ENCODE measurements at regions not wholly inside any gene's neighbourhood (a gene's known extent, or its start where the extent isn't known, plus 50 kb on each side); places are given as distances from the start of the nearest gene placed in this dataset.
"Not testable (repeated sequence)": the region's sequence is repeated elsewhere in the genome, so short reads cannot be mapped to it uniquely, and the experiment has no call there.

GRCh38 chrX:138995458-138995857 is 283.9 kb upstream of the FGF13 start:
- no peak overlapping the region for H4K8ac ChIP-seq (ENCODE audit: low read length)
- H3K4ac ChIP-seq (ENCODE audit: low read depth in 1 of 2, low read length in 2 of 2), result no peak overlapping the region
- no peak overlapping the region for H2AK5ac ChIP-seq (ENCODE audit: low read length, severe bottlenecking)
- no peak overlapping the region for H3K4me2 ChIP-seq (ENCODE audit: low read length, poor library complexity, severe bottlenecking)
- no peaks in the 10 kb centered on the region for H3K27me3 ChIP-seq (ENCODE audit: control insufficient read depth in 1 of 2, insufficient read depth in 1 of 2, low read length in 2 of 2)
- H3K27ac ChIP-seq (ENCODE audit: low read length, poor library complexity, severe bottlenecking), result no peak overlapping the region
- H3K4me1 ChIP-seq (ENCODE audit: control insufficient read depth, insufficient read depth, low read depth, low read length), result no peaks in the 10 kb centered on the region
- H2BK120ac ChIP-seq (ENCODE audit: low read depth, low read length), result no peak overlapping the region
- no peak overlapping the region for H3K9ac ChIP-seq (ENCODE audit: low read length)
- H2BK5ac ChIP-seq (ENCODE audit: low read depth, low read length, poor library complexity, severe bottlenecking), result no peak overlapping the region
- no peak overlapping the region for H3K18ac ChIP-seq (ENCODE audit: low read depth in 1 of 2, low read length in 2 of 2)
- DNase-seq, result no peak
- H3K4me3 ChIP-seq (ENCODE audit: insufficient read depth in 1 of 2, low read depth in 1 of 2, low read length in 2 of 2), result no peak overlapping the region
- H2BK15ac ChIP-seq (ENCODE audit: low read depth, poor library complexity, severe bottlenecking), result no peak overlapping the region
- H3K23ac ChIP-seq (ENCODE audit: low read length in 2 of 2), result no peak overlapping the region
- H3K79me1 ChIP-seq (replicated peaks; ENCODE audit: low read length, poor library complexity, severe bottlenecking), result no peaks in the 10 kb centered on the region
- WGBS, result no CpG with 5 or more reads among the region's 2 CpGs
- H3K9me3 ChIP-seq (ENCODE audit: control insufficient read depth, low read length), result peaks cover 20% of the 10 kb centered on the region
- H3K14ac ChIP-seq (ENCODE audit: low read length in 2 of 2), result no peak overlapping the region
- H2BK12ac ChIP-seq (ENCODE audit: low read length in 2 of 2), result no peak overlapping the region
- H4K91ac ChIP-seq (ENCODE audit: low read length), result no peak overlapping the region
- no peaks in the 10 kb centered on the region for H3K36me3 ChIP-seq (ENCODE audit: control insufficient read depth in 1 of 2, insufficient read depth in 2 of 2, low read depth in 1 of 2, low read length in 2 of 2)
- H2AFZ ChIP-seq (ENCODE audit: low read depth, low read length), result no peak overlapping the region

- DNase-seq; H4K8ac ChIP-seq (ENCODE audit: low read length); H2BK12ac ChIP-seq (ENCODE audit: low read length in 2 of 2); H3K4me1 ChIP-seq (ENCODE audit: control insufficient read depth, insufficient read depth, low read depth, low read length); H3K27me3 ChIP-seq (ENCODE audit: control insufficient read depth in 1 of 2, insufficient read depth in 1 of 2, low read length in 2 of 2); H3K27ac ChIP-seq (ENCODE audit: low read length, poor library complexity, severe bottlenecking); H4K91ac ChIP-seq (ENCODE audit: low read length); H3K4ac ChIP-seq (ENCODE audit: low read depth in 1 of 2, low read length in 2 of 2); H3K4me2 ChIP-seq (ENCODE audit: low read length, poor library complexity, severe bottlenecking); H3K36me3 ChIP-seq (ENCODE audit: control insufficient read depth in 1 of 2, insufficient read depth in 2 of 2, low read depth in 1 of 2, low read length in 2 of 2); H3K79me1 ChIP-seq (replicated peaks; ENCODE audit: low read length, poor library complexity, severe bottlenecking); H3K14ac ChIP-seq (ENCODE audit: low read length in 2 of 2); H3K4me3 ChIP-seq (ENCODE audit: insufficient read depth in 1 of 2, low read depth in 1 of 2, low read length in 2 of 2); H2BK15ac ChIP-seq (ENCODE audit: low read depth, poor library complexity, severe bottlenecking); H2AFZ ChIP-seq (ENCODE audit: low read depth, low read length); H3K18ac ChIP-seq (ENCODE audit: low read depth in 1 of 2, low read length in 2 of 2); H2BK120ac ChIP-seq (ENCODE audit: low read depth, low read length); H3K23ac ChIP-seq (ENCODE audit: low read length in 2 of 2); H2BK5ac ChIP-seq (ENCODE audit: low read depth, low read length, poor library complexity, severe bottlenecking); H3K9ac ChIP-seq (ENCODE audit: low read length); H2AK5ac ChIP-seq (ENCODE audit: low read length, severe bottlenecking): not testable (repeated sequence)
- peaks cover 20% of the 10 kb centered on the region for H3K9me3 ChIP-seq (ENCODE audit: control insufficient read depth, low read length)
- WGBS, result 63% methylated on average over 6 of the region's 8 CpGs
Observed at GRCh38 chrX:138990425-138990824, 278.9 kb upstream of the FGF13 start.

- 100% methylated on average over 1 of the region's 1 CpG for WGBS
- H2BK5ac ChIP-seq (ENCODE audit: low read depth, low read length, poor library complexity, severe bottlenecking), result no peak overlapping the region
- no peaks in the 10 kb centered on the region for H3K79me1 ChIP-seq (replicated peaks; ENCODE audit: low read length, poor library complexity, severe bottlenecking)
- no peak overlapping the region for H3K14ac ChIP-seq (ENCODE audit: low read length in 2 of 2)
- H4K8ac ChIP-seq (ENCODE audit: low read length), result no peak overlapping the region
- H4K91ac ChIP-seq (ENCODE audit: low read length), result no peak overlapping the region
- no peaks in the 10 kb centered on the region for H3K27me3 ChIP-seq (ENCODE audit: control insufficient read depth in 1 of 2, insufficient read depth in 1 of 2, low read length in 2 of 2)
- no peak overlapping the region for H3K4me3 ChIP-seq (ENCODE audit: insufficient read depth in 1 of 2, low read depth in 1 of 2, low read length in 2 of 2)
- no peak overlapping the region for H3K18ac ChIP-seq (ENCODE audit: low read depth in 1 of 2, low read length in 2 of 2)
- H2BK120ac ChIP-seq (ENCODE audit: low read depth, low read length), result no peak overlapping the region
- H3K4me2 ChIP-seq (ENCODE audit: low read length, poor library complexity, severe bottlenecking), result no peak overlapping the region
- H3K9ac ChIP-seq (ENCODE audit: low read length), result no peak overlapping the region
- no peak overlapping the region for H2AK5ac ChIP-seq (ENCODE audit: low read length, severe bottlenecking)
- no peak for DNase-seq
- no peak overlapping the region for H2BK12ac ChIP-seq (ENCODE audit: low read length in 2 of 2)
- H3K4me1 ChIP-seq (ENCODE audit: control insufficient read depth, insufficient read depth, low read depth, low read length), result no peaks in the 10 kb centered on the region
- H3K23ac ChIP-seq (ENCODE audit: low read length in 2 of 2), result no peak overlapping the region
- H2BK15ac ChIP-seq (ENCODE audit: low read depth, poor library complexity, severe bottlenecking), result no peak overlapping the region
- peaks cover 4% of the 10 kb centered on the region for H3K9me3 ChIP-seq (ENCODE audit: control insufficient read depth, low read length)
- no peak overlapping the region for H3K27ac ChIP-seq (ENCODE audit: low read length, poor library complexity, severe bottlenecking)
- H3K36me3 ChIP-seq (ENCODE audit: control insufficient read depth in 1 of 2, insufficient read depth in 2 of 2, low read depth in 1 of 2, low read length in 2 of 2), result no peaks in the 10 kb centered on the region
- no peak overlapping the region for H3K4ac ChIP-seq (ENCODE audit: low read depth in 1 of 2, low read length in 2 of 2)
- H2AFZ ChIP-seq (ENCODE audit: low read depth, low read length), result no peak overlapping the region
Observed at GRCh38 chrX:138986866-138987265, 275.3 kb upstream of the FGF13 start.

- H3K4me2 ChIP-seq (ENCODE audit: low read length, poor library complexity, severe bottlenecking), result no peak overlapping the region
- H3K27ac ChIP-seq (ENCODE audit: low read length, poor library complexity, severe bottlenecking), result no peak overlapping the region
- H2AK5ac ChIP-seq (ENCODE audit: low read length, severe bottlenecking), result no peak overlapping the region
- WGBS, result 33% methylated on average over 1 of the region's 3 CpGs
- H3K79me1 ChIP-seq (replicated peaks; ENCODE audit: low read length, poor library complexity, severe bottlenecking), result no peaks in the 10 kb centered on the region
- no peak overlapping the region for H4K8ac ChIP-seq (ENCODE audit: low read length)
- DNase-seq, result no peak
- no peak overlapping the region for H3K18ac ChIP-seq (ENCODE audit: low read depth in 1 of 2, low read length in 2 of 2)
- no peaks in the 10 kb centered on the region for H3K36me3 ChIP-seq (ENCODE audit: control insufficient read depth in 1 of 2, insufficient read depth in 2 of 2, low read depth in 1 of 2, low read length in 2 of 2)
- H3K9ac ChIP-seq (ENCODE audit: low read length), result no peak overlapping the region
- no peak overlapping the region for H3K14ac ChIP-seq (ENCODE audit: low read length in 2 of 2)
- no peak overlapping the region for H2BK120ac ChIP-seq (ENCODE audit: low read depth, low read length)
- H2BK12ac ChIP-seq (ENCODE audit: low read length in 2 of 2), result no peak overlapping the region
- no peak overlapping the region for H2BK15ac ChIP-seq (ENCODE audit: low read depth, poor library complexity, severe bottlenecking)
- no peak overlapping the region for H2BK5ac ChIP-seq (ENCODE audit: low read depth, low read length, poor library complexity, severe bottlenecking)
- H3K4ac ChIP-seq (ENCODE audit: low read depth in 1 of 2, low read length in 2 of 2), result no peak overlapping the region
- H3K9me3 ChIP-seq (ENCODE audit: control insufficient read depth, low read length), result peaks cover 4% of the 10 kb centered on the region
- H4K91ac ChIP-seq (ENCODE audit: low read length), result no peak overlapping the region
- H3K4me3 ChIP-seq (ENCODE audit: insufficient read depth in 1 of 2, low read depth in 1 of 2, low read length in 2 of 2), result no peak overlapping the region
- H3K27me3 ChIP-seq (ENCODE audit: control insufficient read depth in 1 of 2, insufficient read depth in 1 of 2, low read length in 2 of 2), result no peaks in the 10 kb centered on the region
- H2AFZ ChIP-seq (ENCODE audit: low read depth, low read length), result no peak overlapping the region
- H3K23ac ChIP-seq (ENCODE audit: low read length in 2 of 2), result no peak overlapping the region
- H3K4me1 ChIP-seq (ENCODE audit: control insufficient read depth, insufficient read depth, low read depth, low read length), result no peaks in the 10 kb centered on the region
Observed at GRCh38 chrX:138986235-138986634, 274.7 kb upstream of the FGF13 start.
